GM19238 (cell line): ENCODE measurements at regions not wholly inside any gene's neighbourhood (a gene's known extent, or its start where the extent isn't known, plus 50 kb on each side); places are given as distances from the start of the nearest gene placed in this dataset.

ENCODE experiments used
- DNase-seq: peaks from one replicate; pipeline ENCODE4 v3.0.0; 2011; ENCODE audit warnings: low spot score; ENCODE audit not compliant: insufficient read length

DNA sequence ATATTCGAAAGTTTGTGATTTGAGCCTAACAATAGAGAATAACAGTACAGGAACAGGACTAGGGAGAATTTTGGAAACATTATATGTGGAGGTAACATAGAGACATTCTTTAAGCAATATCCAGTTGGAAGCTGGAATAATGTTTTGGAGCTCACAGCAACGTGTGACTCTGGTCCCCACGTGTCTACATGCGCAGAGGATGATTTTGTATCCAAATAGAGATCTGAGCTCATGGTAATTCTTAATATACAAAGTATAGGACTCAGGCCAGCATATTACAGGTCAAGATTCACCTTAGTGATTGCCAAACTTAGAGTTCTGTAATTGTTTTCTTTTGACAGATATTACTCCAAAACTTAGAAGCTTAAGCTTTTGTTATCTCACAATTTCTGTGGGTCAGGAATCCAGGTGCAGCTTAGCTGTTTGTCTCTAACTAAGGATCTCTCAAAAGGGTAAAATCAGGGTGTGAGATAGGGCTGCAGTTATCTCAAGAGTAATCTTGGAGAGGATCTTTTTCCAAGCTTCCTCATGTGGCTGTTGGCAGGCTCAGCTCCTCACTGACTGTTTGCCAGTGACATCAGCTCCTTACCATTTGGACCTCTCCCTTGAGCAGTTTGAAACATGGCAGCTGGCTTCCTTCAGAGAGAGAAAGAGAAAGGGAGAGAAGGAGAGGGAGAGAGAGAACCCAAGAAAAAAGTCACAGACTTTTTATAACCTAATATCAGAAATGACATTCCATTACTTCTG, 272.0 kb upstream of the ZNF462 start:
- no peak for DNase-seq

DNA sequence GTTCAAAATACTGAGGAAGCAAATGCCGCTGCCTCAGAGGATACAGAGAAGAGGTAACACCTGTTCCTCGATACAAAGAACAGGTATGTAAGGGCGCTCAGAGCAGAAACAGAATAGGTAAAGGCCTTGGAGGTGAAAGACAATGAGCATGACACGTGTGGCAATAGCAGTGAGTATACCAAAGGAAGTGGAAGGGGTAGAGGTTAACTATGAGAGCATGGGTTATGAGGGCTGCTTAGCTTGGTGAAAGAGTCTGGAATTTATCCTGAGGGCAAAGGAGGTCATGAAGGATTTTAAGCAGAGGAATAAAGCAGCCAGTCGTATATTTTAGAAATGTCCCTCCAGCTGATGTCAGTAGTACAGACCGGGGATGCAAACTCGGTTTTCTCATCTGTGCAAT, 269.8 kb upstream of the ZNF462 start:
- no peak for DNase-seq

DNA sequence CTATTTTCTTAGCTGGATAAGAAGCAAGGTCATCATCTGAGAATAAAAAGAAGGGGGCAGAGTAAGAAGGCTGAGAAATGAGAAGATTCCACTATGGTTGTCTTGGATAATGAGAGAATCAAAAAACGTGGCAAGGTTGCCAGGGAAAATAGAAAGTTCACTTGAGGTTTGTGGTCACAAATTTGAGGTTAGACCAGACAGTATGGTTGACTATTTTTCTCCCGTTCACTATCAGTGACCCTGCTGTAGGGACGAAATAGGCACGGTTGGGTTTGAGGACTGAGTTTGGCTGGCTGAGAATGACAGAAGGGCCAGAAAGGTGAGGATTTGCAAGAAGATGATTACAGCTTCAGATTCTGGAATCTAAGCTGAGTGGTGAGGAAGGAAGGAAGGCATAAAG, 266.0 kb upstream of the ZNF462 start:
- no peak for DNase-seq

DNA sequence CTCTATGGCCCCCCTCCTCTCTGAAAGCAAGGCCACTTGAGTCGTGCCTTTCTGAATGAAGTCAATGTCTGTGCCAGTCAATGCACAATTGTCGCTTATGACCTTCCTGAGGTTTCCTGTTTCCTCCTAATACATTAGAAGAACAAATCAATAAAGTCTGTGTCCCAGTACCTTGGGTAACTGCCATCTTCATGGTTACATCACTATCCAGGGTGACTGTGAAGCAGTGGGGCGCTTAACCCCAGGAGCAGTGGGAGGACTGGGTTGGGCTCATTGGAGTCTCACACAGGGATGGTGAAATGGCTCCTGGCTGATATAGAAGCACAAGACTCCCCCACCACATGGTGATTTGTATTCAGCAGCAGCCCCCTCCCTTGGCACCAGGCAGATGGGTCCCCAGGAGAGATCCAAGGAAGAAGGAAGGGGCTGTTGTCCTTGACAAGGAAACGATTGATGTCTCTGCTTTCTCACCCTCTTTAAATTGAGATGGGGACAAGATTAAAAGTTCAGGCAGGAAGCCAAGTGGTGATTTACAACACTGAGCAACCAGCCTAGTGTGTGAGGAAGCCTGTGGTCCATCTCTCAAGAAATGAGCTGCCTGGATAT, 261.9 kb upstream of the ZNF462 start:
- DNase-seq: no peak

DNA sequence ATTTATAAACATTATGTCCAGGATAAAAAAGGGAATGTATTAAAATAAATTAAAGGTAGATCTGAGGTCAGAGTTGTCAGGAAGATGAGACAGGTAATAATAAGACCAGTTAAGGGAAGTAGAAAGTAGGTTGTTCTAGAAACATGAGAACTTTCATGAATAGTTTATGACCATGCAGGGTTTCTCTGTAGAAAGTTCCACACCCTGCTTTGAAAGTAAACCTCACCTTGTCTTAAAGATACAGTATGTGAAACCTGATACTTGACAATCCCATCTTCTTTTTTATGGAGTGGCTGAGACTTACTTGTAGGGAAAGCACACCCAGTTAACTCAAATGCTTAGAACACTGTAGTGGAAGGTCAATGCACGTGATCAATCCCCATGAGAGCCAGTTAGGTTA, 260.6 kb upstream of the ZNF462 start:
- DNase-seq: no peak

DNA sequence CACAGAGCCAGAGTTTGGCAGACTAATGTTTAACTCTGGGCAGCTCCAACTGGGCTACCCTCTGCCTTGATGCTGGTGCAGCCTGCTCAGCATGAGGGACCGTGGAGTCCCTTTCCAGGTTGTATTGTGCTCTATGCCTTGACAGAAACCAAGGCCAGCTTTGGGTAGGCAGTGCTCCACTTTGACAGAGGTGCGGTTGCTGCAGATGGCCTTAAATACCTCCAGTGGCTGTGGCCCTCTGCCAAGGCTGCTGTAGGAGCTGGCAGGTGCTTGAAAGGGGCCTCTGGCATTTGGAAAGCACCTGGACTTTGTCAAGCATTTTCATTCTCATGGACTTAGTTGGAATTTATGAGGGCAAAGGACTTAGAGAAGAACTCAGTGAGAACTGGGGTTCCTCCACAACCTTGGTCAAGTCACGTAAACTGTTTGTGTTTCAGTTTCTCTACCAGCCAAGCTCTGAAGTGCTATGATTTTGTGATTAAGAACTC, 249.7 kb upstream of the ZNF462 start:
- no peak for DNase-seq

DNA sequence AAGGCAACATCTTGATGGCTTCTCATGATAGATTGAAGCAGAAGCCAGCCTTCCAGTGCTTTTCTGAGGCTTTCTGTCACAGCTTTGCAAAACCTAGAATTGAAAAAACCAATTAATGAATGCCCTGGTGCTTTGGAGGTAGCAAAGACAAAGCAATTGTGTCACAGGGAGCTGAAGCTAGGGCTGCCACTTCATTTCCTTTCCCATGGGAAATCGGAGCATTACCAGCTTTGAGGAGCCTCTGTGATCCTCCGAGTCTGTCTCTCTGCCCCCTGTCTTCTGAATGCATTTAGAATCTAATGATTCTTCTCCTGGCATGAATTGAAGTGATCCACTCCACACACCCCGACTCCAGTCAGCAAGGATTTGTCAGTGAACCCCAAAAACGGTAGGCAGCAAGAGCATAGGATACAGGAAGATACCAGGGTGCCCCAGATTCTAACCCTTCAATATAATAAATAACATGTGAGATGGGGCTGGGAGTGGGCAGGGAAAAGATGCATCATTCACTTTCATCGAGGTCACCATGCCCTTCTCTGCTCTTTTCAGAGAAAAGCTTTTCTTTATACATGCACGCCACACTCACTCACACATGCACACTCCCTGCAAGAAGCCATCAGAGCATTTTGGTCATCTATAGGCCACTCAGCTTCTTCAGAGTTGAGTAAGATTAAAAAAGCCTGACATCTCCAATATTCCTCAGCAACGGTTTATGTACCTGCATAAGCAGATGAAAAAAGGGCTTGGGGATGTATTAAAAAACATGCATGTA, 247.7 kb upstream of the ZNF462 start:
- no peak for DNase-seq

DNA sequence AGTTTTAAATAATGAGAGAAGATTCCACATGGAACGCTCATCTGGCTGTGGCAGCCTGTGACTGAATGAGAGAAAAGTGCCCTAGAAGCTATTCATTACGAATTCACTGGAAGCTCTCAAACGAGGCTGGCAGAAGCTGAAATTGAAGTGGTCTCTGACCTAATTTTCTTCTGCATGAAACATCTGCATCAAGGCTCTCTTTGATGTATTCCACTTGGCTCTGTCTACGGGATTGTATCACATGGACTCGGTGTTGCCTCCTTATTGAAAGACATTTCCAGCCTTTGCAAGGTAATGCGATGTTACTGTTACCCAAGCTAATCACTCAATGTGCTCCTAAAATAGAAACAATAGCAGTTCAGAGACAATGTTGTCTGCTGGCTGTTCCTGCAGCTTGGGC, 246.9 kb upstream of the ZNF462 start:
- no peak for DNase-seq

DNA sequence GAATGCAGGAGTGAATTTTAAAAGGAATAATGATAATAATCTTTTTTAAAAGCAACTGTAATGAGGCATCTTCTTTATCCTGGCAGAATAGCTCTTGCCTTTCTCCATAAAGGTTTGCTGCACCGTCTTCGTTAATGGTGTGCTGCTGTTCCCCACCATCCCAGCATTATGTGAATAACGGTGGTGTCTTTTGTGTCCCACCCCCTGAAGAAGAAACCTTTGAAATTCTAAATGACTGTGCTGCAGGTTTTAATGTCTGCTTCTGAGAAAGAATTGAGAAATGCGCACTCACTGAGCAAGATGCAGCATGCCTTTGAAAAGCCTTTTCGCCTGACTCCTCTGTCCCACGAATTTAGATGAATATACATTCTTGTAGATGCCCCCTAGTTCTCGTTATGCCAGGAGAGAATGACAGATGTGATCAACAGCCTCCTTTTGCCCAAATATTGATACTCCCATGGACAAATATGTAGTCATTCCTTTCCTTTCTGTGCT, 246.1 kb upstream of the ZNF462 start:
- DNase-seq: no peak

DNA sequence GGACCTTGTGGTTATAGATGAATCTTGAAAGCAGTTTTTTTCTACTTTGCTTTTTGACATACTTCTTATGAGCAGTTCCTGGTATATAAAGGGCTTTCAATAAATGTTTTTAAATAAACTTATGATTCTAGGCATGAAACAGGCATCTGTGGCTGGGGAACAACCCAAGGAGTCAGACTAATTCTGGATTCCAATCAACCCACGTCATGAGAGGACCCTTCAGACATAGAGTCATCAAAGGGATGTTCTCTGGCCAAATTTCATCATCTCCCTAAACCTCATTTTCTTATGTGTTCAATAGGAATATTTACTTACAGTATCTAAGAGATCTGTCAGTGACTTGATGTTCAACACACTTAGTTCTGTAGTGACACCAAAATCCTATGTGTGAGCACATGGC, 243.8 kb upstream of the ZNF462 start:
- no peak for DNase-seq

DNA sequence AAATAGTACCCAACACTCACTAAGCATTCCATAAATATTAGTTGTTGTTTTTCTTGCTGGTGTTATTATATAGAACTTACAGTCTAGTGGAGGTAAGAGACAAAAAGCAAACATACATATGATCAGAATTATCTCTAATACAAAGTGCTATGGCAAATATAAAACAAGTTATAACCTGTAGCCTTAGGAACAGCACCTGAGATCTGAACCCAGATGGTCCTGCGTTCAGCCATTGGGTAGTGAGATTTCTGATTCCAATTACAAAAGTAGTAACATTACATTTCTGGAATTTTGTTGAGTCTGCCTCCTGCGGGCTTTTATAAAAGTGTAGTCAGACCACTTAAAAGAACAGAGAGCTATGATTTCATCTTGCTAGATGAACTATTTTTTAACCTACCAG, 242.9 kb upstream of the ZNF462 start:
- DNase-seq: no peak

DNA sequence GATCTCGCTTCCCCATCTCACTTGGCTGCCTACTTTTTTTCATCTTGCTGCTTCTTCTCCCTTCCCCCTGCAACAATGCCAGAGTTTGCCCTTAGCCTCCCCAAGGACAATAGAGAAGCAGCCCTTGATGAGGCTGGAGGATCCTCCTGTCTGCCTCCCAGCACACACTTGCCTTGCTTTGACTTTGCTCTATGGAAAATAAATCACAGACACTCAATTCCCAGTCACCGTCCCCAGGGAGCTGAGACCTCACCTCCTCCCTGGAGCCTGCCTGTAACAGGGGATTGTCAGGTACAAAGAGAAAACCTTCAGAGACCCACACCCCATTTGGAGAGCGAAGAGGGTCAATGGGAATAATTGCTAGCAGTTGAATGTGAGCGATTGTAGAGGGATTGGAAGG, 242.1 kb upstream of the ZNF462 start:
- DNase-seq: no peak

DNA sequence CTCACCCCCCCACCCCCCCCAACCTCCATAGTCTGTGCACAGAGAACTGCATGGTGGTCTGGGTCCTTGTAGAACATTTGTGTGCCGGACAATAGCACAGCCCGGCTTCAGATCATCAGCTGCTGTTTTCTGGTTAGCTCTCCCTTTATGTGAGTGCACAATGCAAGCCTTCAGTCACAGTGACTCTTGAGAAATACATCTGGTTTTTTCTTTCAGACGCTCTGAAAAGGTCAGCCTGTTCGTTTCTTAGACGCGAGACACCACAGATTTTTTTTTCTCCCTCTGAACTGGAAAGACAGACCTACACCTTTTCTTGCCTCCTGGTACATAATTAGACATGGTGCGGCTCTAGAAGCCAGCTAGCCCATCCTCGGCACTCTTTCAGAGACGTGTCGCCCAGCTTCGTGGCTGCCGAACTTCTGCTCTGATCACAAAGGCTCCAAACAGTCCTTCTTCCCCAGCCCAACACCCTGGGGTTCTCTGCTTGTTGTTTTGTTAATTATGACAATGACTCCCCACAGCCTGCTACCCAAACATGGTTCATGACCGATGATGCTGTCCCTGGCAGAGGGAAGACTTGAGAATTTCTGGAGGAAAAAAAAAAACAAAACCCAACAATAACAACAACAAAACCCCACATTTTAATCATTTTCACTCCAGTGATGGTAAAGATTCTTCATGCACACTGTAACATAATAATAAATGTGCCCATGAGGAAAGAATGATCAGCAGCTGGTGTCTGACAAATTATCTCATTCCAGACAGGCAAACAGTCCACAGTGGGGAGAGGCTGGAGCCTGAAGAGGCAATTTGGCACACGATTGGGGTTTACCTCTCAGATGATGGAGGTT, 241.4 kb upstream of the ZNF462 start:
- DNase-seq: no peak

DNA sequence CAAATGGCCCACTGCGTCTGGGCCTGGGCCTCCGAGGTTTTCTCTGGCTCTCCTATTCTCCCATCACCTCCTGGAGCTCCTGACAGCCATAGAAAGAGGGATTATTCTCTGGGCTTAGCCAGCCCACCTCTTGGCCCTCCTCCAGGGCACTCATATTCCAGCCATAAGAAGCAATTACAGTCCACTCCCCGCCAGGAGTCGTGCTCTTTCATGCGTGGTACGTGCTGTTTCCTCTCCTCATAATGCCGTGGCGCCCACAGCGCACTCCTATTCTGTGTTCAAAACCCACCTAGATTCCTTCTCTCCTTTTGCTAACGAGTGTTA, 240.8 kb upstream of the ZNF462 start:
- DNase-seq: no peak

DNA sequence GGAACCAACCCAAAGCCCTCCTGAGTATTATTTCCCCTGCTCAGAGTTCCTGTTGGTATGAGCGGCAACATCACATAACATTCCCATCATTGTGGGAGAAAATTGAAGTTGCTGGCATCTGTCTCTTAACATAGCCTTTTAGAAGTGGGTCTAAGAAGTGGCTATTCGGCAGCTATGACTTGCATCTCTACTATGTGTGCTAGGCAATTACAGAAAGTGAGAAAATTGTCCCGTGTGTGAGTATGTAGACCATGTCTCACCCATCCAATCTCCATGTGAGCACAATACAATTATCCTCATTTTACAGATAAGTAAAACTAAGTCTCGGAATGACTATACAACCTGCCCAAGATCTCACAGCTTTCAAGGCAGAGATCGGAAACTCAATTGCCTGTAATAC, 239.4 kb upstream of the ZNF462 start:
- no peak for DNase-seq

DNA sequence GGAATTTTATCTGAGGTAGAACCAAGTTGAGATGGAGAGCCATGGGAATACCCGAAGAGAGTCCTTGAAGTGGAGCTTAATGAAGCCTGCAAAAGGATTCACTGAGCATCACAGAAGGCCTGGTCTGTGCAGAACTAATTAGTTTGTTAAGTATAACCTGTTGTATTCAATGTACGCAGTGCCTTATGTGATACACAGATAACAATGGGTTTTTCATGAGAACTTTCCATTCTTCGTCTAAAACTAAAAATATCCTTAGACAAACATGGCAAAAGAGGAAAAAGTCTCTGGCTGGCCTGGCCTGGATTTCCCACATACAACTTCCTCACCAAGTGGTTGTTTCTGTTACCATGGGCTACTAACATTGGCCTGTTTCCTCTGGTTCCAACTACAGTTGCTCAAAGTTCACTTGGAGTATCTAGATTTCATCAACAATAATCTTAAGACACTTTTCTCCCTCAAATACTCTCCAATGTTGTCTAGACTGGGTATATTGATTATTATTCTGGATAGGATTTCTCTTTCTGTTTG, 237.6 kb upstream of the ZNF462 start:
- no peak for DNase-seq

DNA sequence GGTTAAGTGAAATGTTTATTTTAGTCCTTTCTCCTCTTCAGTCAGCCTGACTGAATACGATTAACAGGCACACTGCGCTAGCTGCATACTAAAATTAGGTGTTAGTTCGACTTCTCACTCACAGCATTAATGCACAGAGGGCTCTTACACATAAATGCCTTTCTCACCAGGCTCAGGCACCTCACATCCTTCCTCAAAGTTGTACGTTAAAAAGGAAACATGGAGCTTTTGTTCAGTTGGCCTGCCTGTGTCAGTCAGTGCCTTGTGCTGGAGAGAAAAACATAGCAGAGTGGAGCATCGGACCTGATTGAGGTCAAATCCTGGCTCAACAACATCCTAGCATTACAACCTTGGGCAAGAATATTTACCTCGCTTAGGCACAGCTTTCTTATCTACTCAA, 236.0 kb upstream of the ZNF462 start:
- no peak for DNase-seq

DNA sequence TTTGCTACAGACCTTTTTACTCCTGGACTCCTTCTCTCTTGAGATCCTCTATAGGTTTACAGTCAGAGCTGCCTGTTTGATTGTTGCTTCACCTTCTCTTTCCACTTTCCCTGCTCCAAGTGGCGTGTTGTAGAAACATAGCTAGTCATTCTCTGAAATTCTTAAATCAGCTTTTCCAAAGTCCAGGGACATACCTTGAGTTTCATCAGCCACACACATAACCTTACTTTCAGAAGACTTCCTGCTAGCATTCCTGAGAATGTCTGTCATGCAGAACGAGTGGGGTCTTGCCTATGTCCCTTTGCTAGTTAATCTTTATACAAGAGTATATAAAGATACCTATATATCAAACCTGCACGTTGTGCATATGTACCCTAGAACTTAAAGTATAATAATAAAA, 230.3 kb upstream of the ZNF462 start:
- DNase-seq: no peak

DNA sequence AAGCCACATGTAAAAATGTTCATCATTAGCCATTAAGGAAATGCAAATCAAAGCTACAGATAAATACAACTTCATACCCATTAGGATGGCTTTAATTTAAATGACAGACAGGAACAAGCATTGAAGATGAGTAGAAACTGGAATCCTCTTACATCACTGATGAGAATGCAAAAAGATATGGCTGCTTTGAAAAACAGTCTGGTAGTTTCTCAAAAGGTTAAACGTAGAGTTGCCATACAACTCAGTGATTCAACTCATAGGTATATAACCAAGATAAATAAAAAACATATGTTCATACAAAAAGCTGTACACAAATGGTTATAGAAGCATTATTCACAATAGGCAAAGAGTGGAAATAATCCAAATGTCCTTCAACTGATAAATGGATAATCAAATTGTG, 228.8 kb upstream of the ZNF462 start:
- DNase-seq: no peak

DNA sequence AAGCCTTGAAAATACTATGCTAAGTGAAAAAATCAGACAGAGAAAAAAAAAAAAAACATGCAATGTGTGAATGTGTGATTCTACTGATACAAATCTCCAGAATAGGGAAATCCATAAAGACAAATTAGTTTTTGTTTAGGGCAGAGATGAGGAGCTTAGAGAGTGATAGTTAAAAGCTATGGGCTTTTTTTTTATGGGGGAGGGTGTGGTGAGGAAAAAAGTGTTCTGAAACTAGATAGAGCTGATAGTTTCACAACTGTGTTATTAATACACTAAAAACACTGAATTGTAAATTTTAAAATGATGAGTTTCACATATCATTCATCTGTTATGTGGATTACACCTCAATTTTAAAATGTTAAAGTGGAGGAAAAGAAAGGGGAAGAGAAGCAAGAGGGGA, 228.3 kb upstream of the ZNF462 start:
- no peak for DNase-seq

DNA sequence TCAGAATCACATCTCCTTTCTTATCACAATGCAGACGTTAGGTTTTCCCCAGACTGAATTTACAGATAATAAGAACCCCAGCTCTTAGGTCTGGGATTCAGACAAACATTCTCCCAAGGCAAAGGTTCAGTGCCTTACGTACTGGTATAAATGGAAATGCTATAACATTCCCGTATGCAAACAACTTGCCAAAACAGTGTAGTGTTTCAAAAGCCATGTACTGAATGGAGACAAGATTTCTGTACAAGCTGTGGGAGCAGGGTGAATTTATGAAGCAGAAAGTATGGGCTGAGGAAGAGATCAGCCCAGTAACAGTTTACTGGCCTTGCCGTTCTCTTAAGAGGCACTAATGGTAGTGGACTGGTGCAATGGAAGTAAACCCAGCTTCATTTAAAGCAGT, 225.5 kb upstream of the ZNF462 start:
- no peak for DNase-seq
